ENCODE measurements at regions not wholly inside any gene's neighbourhood (a gene's known extent, or its start where the extent isn't known, plus 50 kb on each side); places are given as distances from the start of the nearest gene placed in this dataset.

GRCh38 chr5:163594951-163595350 is 89.5 kb downstream of the MAT2B start:
- Histone ChIP-seq H3K27ac (no peak overlapping the region), H3K4me3 (no peak overlapping the region), H3K36me3 (replicated peaks in 1 of 2; ENCODE audit: insufficient read depth in 1 of 2, low read depth in 2 of 2) (no peaks in the 10 kb centered on the region), H3K4me1 (no peaks in the 10 kb centered on the region), H3K27me3 (no peaks in the 10 kb centered on the region), H3K9me3 (no peaks in the 10 kb centered on the region)
- DNase-seq: no peak
- intact Hi-C loops (cut with DNase I): no loop called here
- TF ChIP-seq CTCF (IDR thresholded peaks at IDR 0.05) (no peak), POLR2A (IDR thresholded peaks at IDR 0.05) (no peak)
- WGBS, 2 donors: 56 to 62% methylated on average over 3 of the region's 3 CpGs
- ATAC-seq: no peak

GRCh38 chr5:163595932-163596607 is 90.7 kb downstream of the MAT2B start:
- no peaks in the 10 kb centered on the region for H3K4me1 ChIP-seq
- H3K27me3 ChIP-seq: no peaks in the 10 kb centered on the region
- intact Hi-C loops (cut with DNase I): no loop called here
- H3K4me3 ChIP-seq: no peak overlapping the region
- no peaks in the 10 kb centered on the region for H3K9me3 ChIP-seq
- no peak overlapping the region for H3K27ac ChIP-seq
- no peak for DNase-seq
- H3K36me3 ChIP-seq (replicated peaks in 1 of 2; ENCODE audit: insufficient read depth in 1 of 2, low read depth in 2 of 2): no peaks in the 10 kb centered on the region
- TF ChIP-seq POLR2A (IDR thresholded peaks at IDR 0.05) (no peak), CTCF (IDR thresholded peaks at IDR 0.05) (no peak)
- 43 to 58% methylated on average over 6 of the region's 6 CpGs for WGBS, 2 donors
- no peak for ATAC-seq

GRCh38 chr5:163596608-163597315 is 91.3 kb downstream of the MAT2B start:
- intact Hi-C loops (cut with DNase I): no loop called here
- DNase-seq: no peak
- Histone ChIP-seq H3K36me3 (replicated peaks in 1 of 2; ENCODE audit: insufficient read depth in 1 of 2, low read depth in 2 of 2) (no peaks in the 10 kb centered on the region), H3K9me3 (no peaks in the 10 kb centered on the region), H3K27me3 (no peaks in the 10 kb centered on the region), H3K4me3 (no peak overlapping the region), H3K27ac (no peak overlapping the region), H3K4me1 (no peaks in the 10 kb centered on the region)
- no peak for ATAC-seq
- 48 to 58% methylated on average over 5 of the region's 5 CpGs for WGBS, 2 donors
- no peak for TF ChIP-seq CTCF (IDR thresholded peaks at IDR 0.05)
- TF ChIP-seq POLR2A (IDR thresholded peaks at IDR 0.05): no peak

- no peaks in the 10 kb centered on the region for H3K9me3 ChIP-seq
- TF ChIP-seq POLR2A (IDR thresholded peaks at IDR 0.05) (no peak), CTCF (IDR thresholded peaks at IDR 0.05) (no peak)
- ATAC-seq (no peak), DNase-seq (no peak)
- no peaks in the 10 kb centered on the region for H3K4me1 ChIP-seq
- 54 to 61% methylated on average over 4 of the region's 4 CpGs for WGBS, 2 donors
- H3K27ac ChIP-seq: no peak overlapping the region
- H3K27me3 ChIP-seq: no peaks in the 10 kb centered on the region
- no peaks in the 10 kb centered on the region for H3K36me3 ChIP-seq (replicated peaks in 1 of 2; ENCODE audit: insufficient read depth in 1 of 2, low read depth in 2 of 2)
- no peak overlapping the region for H3K4me3 ChIP-seq
- intact Hi-C loops (cut with DNase I): no loop called here
Measured at GRCh38 chr5:163604013-163604412, 98.6 kb downstream of the MAT2B start.

GRCh38 chr5:163607256-163607655 is 101.8 kb downstream of the MAT2B start:
- Histone ChIP-seq H3K4me1 (no peaks in the 10 kb centered on the region), H3K4me3 (no peak overlapping the region), H3K36me3 (replicated peaks in 1 of 2; ENCODE audit: insufficient read depth in 1 of 2, low read depth in 2 of 2) (no peaks in the 10 kb centered on the region), H3K27me3 (no peaks in the 10 kb centered on the region), H3K9me3 (no peaks in the 10 kb centered on the region), H3K27ac (no peak overlapping the region)
- DNase-seq: no peak
- intact Hi-C loops (cut with DNase I): no loop called here
- 83 to 86% methylated on average over 4 of the region's 4 CpGs for WGBS, 2 donors
- TF ChIP-seq POLR2A (IDR thresholded peaks at IDR 0.05) (no peak), CTCF (IDR thresholded peaks at IDR 0.05) (no peak)
- ATAC-seq: no peak
